ENCODE measurements at regions not wholly inside any gene's neighbourhood (a gene's known extent, or its start where the extent isn't known, plus 50 kb on each side); places are given as distances from the start of the nearest gene placed in this dataset.
"Not testable (repeated sequence)": the region's sequence is repeated elsewhere in the genome, so short reads cannot be mapped to it uniquely, and the experiment has no call there.

GRCh38 chr2:150688016-150688415 lies 200.5 kb upstream of the RND3 start:
- no peaks in the 10 kb centered on the region for H3K4me1 ChIP-seq (ENCODE audit: control insufficient read depth, insufficient read depth, low read length)
- no peaks in the 10 kb centered on the region for H3K9me3 ChIP-seq (ENCODE audit: control insufficient read depth, insufficient read depth, low read length)
- H3K4me3 ChIP-seq (ENCODE audit: low read depth, low read length), result no peak overlapping the region
- no peak overlapping the region for H3K9ac ChIP-seq (ENCODE audit: low read depth, low read length)
- H3K36me3 ChIP-seq (ENCODE audit: control insufficient read depth, insufficient read depth, low read length), result no peaks in the 10 kb centered on the region
- no peaks in the 10 kb centered on the region for H3K27me3 ChIP-seq (ENCODE audit: control insufficient read depth, insufficient read depth, low read length)

- Histone ChIP-seq H3K36me3 (ENCODE audit: control insufficient read depth, insufficient read depth, low read length) (no peaks in the 10 kb centered on the region), H3K27me3 (ENCODE audit: control insufficient read depth, insufficient read depth, low read length) (no peaks in the 10 kb centered on the region), H3K4me3 (ENCODE audit: low read depth, low read length) (no peak overlapping the region), H3K9me3 (ENCODE audit: control insufficient read depth, insufficient read depth, low read length) (no peaks in the 10 kb centered on the region), H3K9ac (ENCODE audit: low read depth, low read length) (no peak overlapping the region), H3K4me1 (ENCODE audit: control insufficient read depth, insufficient read depth, low read length) (no peaks in the 10 kb centered on the region)
Observed at GRCh38 chr2:150686391-150686790, 198.9 kb upstream of the RND3 start.

DNA sequence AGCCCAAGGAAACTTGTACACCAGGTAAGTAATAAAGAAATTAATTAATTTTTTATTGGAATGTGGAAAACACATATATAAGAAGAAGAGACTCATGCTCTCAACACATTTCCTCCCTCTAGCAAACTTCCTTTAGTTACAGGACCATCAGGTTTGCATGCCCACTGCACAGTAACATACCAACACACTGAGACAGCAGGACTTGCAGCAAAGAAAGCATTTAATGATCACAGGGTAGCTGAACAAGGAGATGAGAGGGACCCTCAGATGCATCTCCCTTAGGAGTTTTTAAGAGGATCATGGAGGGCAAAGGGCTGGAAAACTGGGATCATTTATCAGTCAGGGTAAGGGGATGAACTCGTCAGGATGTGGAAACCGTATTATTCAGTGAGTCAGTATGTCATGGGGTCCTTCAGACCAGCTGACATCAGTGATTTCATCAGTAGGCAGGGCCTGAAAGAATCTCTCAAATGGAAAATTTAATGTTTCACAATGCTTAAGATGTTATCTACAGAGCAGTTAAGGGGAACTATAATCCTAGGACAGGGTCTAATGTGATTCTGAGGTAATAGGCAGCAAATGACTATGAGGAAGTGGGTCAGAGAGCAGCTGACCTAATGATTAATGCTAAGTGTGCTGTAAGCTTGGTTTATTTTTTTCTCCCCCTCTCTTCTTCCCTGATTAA lies 193.8 kb upstream of the RND3 start:
- Histone ChIP-seq H3K27me3 (ENCODE audit: control insufficient read depth, insufficient read depth, low read length) (no peaks in the 10 kb centered on the region), H3K9me3 (ENCODE audit: control insufficient read depth, insufficient read depth, low read length) (no peaks in the 10 kb centered on the region), H3K9ac (ENCODE audit: low read depth, low read length) (no peak overlapping the region), H3K4me3 (ENCODE audit: low read depth, low read length) (no peak overlapping the region), H3K4me1 (ENCODE audit: control insufficient read depth, insufficient read depth, low read length) (no peaks in the 10 kb centered on the region), H3K36me3 (ENCODE audit: control insufficient read depth, insufficient read depth, low read length) (no peaks in the 10 kb centered on the region)

DNA sequence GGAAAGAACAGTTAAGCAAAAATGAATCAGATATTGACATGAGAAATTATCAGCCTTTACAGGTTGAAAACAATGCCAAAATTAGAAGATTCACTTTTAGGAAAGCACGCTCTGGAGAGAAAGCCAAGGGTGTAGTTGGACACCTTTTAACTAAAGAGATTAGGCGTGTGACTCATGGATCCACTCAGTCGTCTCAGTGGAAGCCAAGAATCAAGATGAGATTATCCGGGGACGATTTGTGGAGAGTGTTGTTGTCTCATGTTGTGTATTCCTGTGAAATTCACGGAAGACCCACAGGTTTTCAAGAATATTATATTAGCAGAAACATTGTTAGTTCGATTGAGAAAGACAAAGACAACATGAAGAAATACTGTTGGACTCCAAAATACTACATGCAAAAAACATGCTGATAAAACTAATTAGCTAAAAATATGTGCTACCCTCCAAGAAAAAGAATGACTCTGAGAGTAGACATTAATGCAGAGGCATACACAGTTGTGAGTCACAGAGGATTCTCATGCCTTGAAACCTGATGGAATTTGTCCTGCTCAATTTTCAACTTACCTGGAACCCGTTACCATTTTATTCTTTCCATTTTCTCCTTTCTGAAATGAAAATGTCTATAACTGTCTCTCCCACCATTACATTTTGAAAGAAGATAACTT lies 192.1 kb upstream of the RND3 start:
- Histone ChIP-seq H3K4me3 (ENCODE audit: low read depth, low read length) (no peak overlapping the region), H3K9me3 (ENCODE audit: control insufficient read depth, insufficient read depth, low read length) (no peaks in the 10 kb centered on the region), H3K27me3 (ENCODE audit: control insufficient read depth, insufficient read depth, low read length) (no peaks in the 10 kb centered on the region), H3K4me1 (ENCODE audit: control insufficient read depth, insufficient read depth, low read length) (no peaks in the 10 kb centered on the region), H3K9ac (ENCODE audit: low read depth, low read length) (no peak overlapping the region), H3K36me3 (ENCODE audit: control insufficient read depth, insufficient read depth, low read length) (no peaks in the 10 kb centered on the region)

GRCh38 chr2:150677551-150677950 lies 190.1 kb upstream of the RND3 start:
- Histone ChIP-seq H3K36me3 (ENCODE audit: control insufficient read depth, insufficient read depth, low read length) (no peaks in the 10 kb centered on the region), H3K27me3 (ENCODE audit: control insufficient read depth, insufficient read depth, low read length) (no peaks in the 10 kb centered on the region), H3K9me3 (ENCODE audit: control insufficient read depth, insufficient read depth, low read length) (no peaks in the 10 kb centered on the region), H3K4me3 (ENCODE audit: low read depth, low read length) (no peak overlapping the region), H3K4me1 (ENCODE audit: control insufficient read depth, insufficient read depth, low read length) (no peaks in the 10 kb centered on the region), H3K9ac (ENCODE audit: low read depth, low read length) (no peak overlapping the region)

- Histone ChIP-seq H3K9me3 (ENCODE audit: control insufficient read depth, insufficient read depth, low read length) (no peaks in the 10 kb centered on the region), H3K4me3 (ENCODE audit: low read depth, low read length) (no peak overlapping the region), H3K36me3 (ENCODE audit: control insufficient read depth, insufficient read depth, low read length) (no peaks in the 10 kb centered on the region), H3K27me3 (ENCODE audit: control insufficient read depth, insufficient read depth, low read length) (no peaks in the 10 kb centered on the region), H3K9ac (ENCODE audit: low read depth, low read length) (no peak overlapping the region), H3K4me1 (ENCODE audit: control insufficient read depth, insufficient read depth, low read length) (no peaks in the 10 kb centered on the region)
Observed at GRCh38 chr2:150676747-150677383, 189.4 kb upstream of the RND3 start.

DNA sequence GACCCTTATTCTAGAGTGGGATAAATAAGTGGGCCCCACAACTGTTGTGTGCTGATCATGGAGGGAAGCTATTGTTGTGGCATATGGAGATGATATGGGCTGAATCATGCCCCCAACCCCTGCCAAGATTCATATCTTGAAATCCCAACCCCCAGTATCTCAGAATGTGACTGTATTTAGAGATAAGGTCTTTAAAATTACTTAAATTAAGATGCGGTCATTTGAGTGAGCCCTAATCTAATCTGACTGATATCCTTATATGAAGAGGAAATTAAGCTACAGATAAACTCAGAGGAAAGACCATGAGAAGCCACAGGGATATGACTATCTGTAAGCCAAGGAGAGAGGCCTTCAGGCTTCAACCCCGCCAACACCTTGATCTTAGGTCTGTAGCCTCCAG lies 188.3 kb upstream of the RND3 start:
- H3K4me1 ChIP-seq (ENCODE audit: control insufficient read depth, insufficient read depth, low read length), result no peaks in the 10 kb centered on the region

DNA sequence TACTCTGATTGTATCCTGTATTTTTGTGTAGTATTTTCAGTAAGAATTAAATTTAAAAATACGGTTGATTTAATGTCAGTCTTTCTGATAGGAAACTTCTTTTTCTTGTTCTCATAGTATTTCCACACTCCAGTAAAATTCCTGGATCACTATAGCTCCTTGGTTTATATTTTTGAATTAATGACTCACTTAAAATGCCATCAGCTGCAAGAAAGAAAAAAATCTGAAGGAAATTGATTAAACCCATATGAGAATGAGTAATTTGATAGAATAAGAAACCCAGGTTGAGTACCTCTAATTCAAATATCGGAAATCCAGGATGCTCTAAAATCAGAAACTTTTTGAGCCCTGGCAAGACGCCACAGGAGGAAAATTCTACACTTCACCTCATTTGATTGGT lies 186.8 kb upstream of the RND3 start:
- Histone ChIP-seq H3K9me3 (ENCODE audit: control insufficient read depth, insufficient read depth, low read length) (no peaks in the 10 kb centered on the region), H3K36me3 (ENCODE audit: control insufficient read depth, insufficient read depth, low read length) (no peaks in the 10 kb centered on the region), H3K4me3 (ENCODE audit: low read depth, low read length) (no peak overlapping the region), H3K27me3 (ENCODE audit: control insufficient read depth, insufficient read depth, low read length) (no peaks in the 10 kb centered on the region), H3K4me1 (ENCODE audit: control insufficient read depth, insufficient read depth, low read length) (no peaks in the 10 kb centered on the region), H3K9ac (ENCODE audit: low read depth, low read length) (no peak overlapping the region)

More for the DNA sequence above, 188.3 kb upstream of the RND3 start:
- Histone ChIP-seq H3K9me3 (ENCODE audit: control insufficient read depth, insufficient read depth, low read length) (no peaks in the 10 kb centered on the region), H3K4me3 (ENCODE audit: low read depth, low read length) (no peak overlapping the region), H3K9ac (ENCODE audit: low read depth, low read length) (no peak overlapping the region), H3K27me3 (ENCODE audit: control insufficient read depth, insufficient read depth, low read length) (no peaks in the 10 kb centered on the region), H3K36me3 (ENCODE audit: control insufficient read depth, insufficient read depth, low read length) (no peaks in the 10 kb centered on the region)

GRCh38 chr2:150672311-150672710 lies 184.8 kb upstream of the RND3 start:
- Histone ChIP-seq H3K4me3 (ENCODE audit: low read depth, low read length) (no peak overlapping the region), H3K36me3 (ENCODE audit: control insufficient read depth, insufficient read depth, low read length) (no peaks in the 10 kb centered on the region), H3K27me3 (ENCODE audit: control insufficient read depth, insufficient read depth, low read length) (no peaks in the 10 kb centered on the region), H3K9ac (ENCODE audit: low read depth, low read length) (no peak overlapping the region), H3K4me1 (ENCODE audit: control insufficient read depth, insufficient read depth, low read length) (no peaks in the 10 kb centered on the region), H3K9me3 (ENCODE audit: control insufficient read depth, insufficient read depth, low read length) (no peaks in the 10 kb centered on the region)

GRCh38 chr2:150669492-150669891 lies 182.0 kb upstream of the RND3 start:
- Histone ChIP-seq H3K36me3 (ENCODE audit: control insufficient read depth, insufficient read depth, low read length) (no peaks in the 10 kb centered on the region), H3K9me3 (ENCODE audit: control insufficient read depth, insufficient read depth, low read length) (no peaks in the 10 kb centered on the region), H3K27me3 (ENCODE audit: control insufficient read depth, insufficient read depth, low read length) (no peaks in the 10 kb centered on the region), H3K4me3 (ENCODE audit: low read depth, low read length) (no peak overlapping the region), H3K4me1 (ENCODE audit: control insufficient read depth, insufficient read depth, low read length) (no peaks in the 10 kb centered on the region), H3K9ac (ENCODE audit: low read depth, low read length) (no peak overlapping the region)

DNA sequence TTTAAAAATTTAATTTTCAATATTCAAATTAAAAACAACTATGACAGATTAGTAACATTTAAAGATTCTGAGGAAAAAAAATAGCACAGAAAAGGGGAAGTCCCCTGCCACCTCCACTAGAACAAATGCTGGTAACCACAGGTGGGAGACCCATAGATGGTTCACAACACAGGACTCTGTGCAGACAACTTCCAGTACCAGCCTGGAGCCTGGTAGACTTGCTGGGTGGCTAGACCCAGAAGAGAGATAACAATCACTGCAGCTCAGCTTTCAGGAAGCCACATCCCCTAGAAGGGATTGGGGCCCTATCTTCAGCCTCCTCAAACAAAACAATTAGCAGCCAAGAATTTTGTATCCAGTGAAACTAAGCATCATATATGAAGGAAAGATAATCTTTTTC lies 179.6 kb upstream of the RND3 start:
- not testable (repeated sequence) for H3K9ac ChIP-seq (ENCODE audit: low read depth, low read length); H3K27me3 ChIP-seq (ENCODE audit: control insufficient read depth, insufficient read depth, low read length); H3K9me3 ChIP-seq (ENCODE audit: control insufficient read depth, insufficient read depth, low read length); H3K4me1 ChIP-seq (ENCODE audit: control insufficient read depth, insufficient read depth, low read length); H3K36me3 ChIP-seq (ENCODE audit: control insufficient read depth, insufficient read depth, low read length); H3K4me3 ChIP-seq (ENCODE audit: low read depth, low read length)

DNA sequence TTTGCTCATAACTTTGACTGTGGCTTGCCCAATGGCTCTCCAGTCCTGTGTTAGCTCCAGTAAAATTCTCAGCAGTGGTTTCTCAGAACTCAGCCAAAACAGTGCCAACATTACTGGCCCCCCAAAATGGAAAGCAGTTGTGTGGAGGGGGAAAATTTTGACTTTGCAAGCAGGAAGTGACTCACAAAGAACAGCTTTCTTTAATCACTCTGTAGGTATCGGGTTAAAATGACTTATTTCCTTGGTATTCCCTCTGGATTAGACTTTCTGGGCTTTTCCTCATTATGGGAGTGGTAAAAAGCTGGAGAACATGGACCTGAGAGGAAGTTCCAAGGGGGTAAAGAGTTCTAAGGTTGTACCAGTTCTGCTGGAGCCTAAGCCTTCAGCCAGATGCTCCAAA lies 175.7 kb upstream of the RND3 start:
- Histone ChIP-seq H3K9me3 (ENCODE audit: control insufficient read depth, insufficient read depth, low read length) (peaks cover 13% of the 10 kb centered on the region), H3K9ac (ENCODE audit: low read depth, low read length) (no peak overlapping the region), H3K4me1 (ENCODE audit: control insufficient read depth, insufficient read depth, low read length) (no peaks in the 10 kb centered on the region), H3K27me3 (ENCODE audit: control insufficient read depth, insufficient read depth, low read length) (no peaks in the 10 kb centered on the region), H3K36me3 (ENCODE audit: control insufficient read depth, insufficient read depth, low read length) (no peaks in the 10 kb centered on the region), H3K4me3 (ENCODE audit: low read depth, low read length) (no peak overlapping the region)
